ENCODE measurements at regions not wholly inside any gene's neighbourhood (a gene's known extent, or its start where the extent isn't known, plus 50 kb on each side); places are given as distances from the start of the nearest gene placed in this dataset.

- Histone ChIP-seq H3K27ac (ENCODE audit: extremely low read length, insufficient read depth, low read length) (no peak overlapping the region), H3K4me1 (ENCODE audit: insufficient read depth, low read length) (peaks cover 15% of the 10 kb centered on the region), H2AFZ (ENCODE audit: low read length) (no peak overlapping the region), H3K9ac (ENCODE audit: insufficient read depth, low read depth, low read length) (no peak overlapping the region), H3K9me3 (ENCODE audit: low read length) (no peaks in the 10 kb centered on the region), H3K4me3 (replicated peaks in 1 of 3; ENCODE audit: insufficient read depth in 1 of 3, low read depth in 2 of 3, low read length in 3 of 3) (no peak overlapping the region), H3K4me2 (ENCODE audit: low read depth, low read length) (no peak overlapping the region), H3K36me3 (replicated peaks in 1 of 2; ENCODE audit: control insufficient read depth in 1 of 2, insufficient read depth in 2 of 2, low read length in 2 of 2) (no peaks in the 10 kb centered on the region), H4K20me1 (ENCODE audit: insufficient read depth, low read length) (no peaks in the 10 kb centered on the region), H3K27me3 (ENCODE audit: control insufficient read depth in 1 of 2, insufficient read depth in 2 of 2, low read length in 2 of 2) (peaks cover 0 to 3% of the 10 kb centered on the region in 2 experiments; a peak in 1 of 5 replicates), H3K79me2 (ENCODE audit: insufficient read depth, low read length) (no peaks in the 10 kb centered on the region)
- in situ Hi-C loops (cut with HindIII; ENCODE audit: extremely low pct_ligation_motif_present, low pct_unique_long_range_greater_than_20kb) = no loop called here
- intact Hi-C loops (cut with micrococcal nuclease; ENCODE audit: unreplicated experiment) = no loop called here
- ChIA-PET CTCF (ENCODE audit: low intra/inter-chr PET ratio, low total read pairs) (no interaction called here), POLR2A (no interaction called here)
- ATAC-seq (no peak), FAIRE-seq (no peak), DNase-seq (ENCODE audit: low spot score) (no peak)
- no TSS peak for BruUV-seq (replicated peaks)
- TF ChIP-seq CREB1 (IDR thresholded peaks at IDR 0.05) (no peak), CREB1 (CRISPR knock-in tag; IDR thresholded peaks at IDR 0.05) (no peak), TAF1 (CRISPR knock-in tag; IDR thresholded peaks at IDR 0.05) (no peak), ZBTB3 (CRISPR knock-in tag; IDR thresholded peaks at IDR 0.05; ENCODE audit: borderline replicate concordance, low read depth) (no peak), ZFP41 (CRISPR knock-in tag; IDR thresholded peaks at IDR 0.05; ENCODE audit: borderline replicate concordance) (no peak), RARG (CRISPR knock-in tag; IDR thresholded peaks at IDR 0.05; ENCODE audit: low read depth) (no peak), ZNF616 (CRISPR knock-in tag; IDR thresholded peaks at IDR 0.05; ENCODE audit: low read depth) (no peak), ZBTB38 (CRISPR knock-in tag; IDR thresholded peaks at IDR 0.05) (no peak), UBTF (CRISPR knock-in tag; IDR thresholded peaks at IDR 0.05) (no peak)
- WGBS (ENCODE audit: low lambda C conversion rate) = 68% methylated on average over 7 of the region's 7 CpGs
These were observed 142.3 kb downstream of the MIS18A start for GRCh38 chr21:32136546-32136945.
